ENCODE measurements at regions not wholly inside any gene's neighbourhood (a gene's known extent, or its start where the extent isn't known, plus 50 kb on each side); places are given as distances from the start of the nearest gene placed in this dataset.

DNA sequence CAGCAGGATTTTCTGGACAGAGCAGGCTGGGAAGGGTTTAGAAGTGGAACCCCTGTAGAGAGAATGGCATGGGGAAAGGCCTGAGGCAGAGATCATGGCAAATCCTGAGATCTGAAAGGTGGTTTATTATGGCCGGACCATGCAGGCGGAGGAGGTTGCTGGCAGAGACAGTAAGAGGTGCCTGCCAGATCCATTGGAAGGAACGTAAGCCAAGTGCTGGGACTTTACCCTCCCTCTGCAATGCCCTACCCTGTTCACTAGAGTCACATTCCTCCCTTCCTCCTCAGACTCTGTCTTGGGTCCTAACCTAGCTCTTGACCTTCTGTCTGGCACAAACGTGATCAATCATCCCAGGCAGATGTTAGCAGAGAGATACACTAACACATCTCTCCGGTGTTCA, 66.4 kb upstream of the SLC22A23 start:
- DNase-seq, result no peak

DNA sequence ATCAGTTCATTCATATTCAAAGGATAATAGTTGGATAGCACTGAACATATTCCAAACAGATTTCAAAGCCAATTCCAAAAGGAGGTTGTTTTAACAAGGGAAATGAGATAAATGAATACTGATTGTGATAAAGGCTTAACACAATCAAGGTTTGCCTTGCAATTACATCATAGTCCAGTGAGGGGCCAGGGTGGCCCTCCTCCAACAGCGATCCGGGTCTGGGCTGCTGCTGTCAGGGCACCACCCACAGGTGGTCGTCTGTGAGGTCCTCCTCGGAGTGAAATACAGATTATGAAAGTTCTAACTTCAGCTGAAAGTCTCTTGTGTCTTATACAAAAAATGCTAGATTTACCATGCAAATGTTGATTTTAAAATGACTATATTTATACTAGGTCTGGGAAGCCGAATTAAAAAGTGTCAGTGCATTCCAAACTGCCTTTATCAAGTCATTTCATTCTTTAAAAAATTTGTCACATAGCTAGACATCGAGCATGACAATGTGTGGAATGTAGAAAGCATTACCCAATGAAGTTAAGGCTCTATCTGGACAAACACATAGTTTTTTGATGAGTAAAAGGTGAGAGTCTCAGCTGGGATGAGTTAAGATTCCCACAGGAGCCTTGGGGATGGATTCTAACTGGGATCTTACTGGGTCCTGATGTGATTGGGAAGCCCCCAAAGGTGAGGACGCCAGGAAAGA, 65.9 kb upstream of the SLC22A23 start:
- no peak for DNase-seq

DNA sequence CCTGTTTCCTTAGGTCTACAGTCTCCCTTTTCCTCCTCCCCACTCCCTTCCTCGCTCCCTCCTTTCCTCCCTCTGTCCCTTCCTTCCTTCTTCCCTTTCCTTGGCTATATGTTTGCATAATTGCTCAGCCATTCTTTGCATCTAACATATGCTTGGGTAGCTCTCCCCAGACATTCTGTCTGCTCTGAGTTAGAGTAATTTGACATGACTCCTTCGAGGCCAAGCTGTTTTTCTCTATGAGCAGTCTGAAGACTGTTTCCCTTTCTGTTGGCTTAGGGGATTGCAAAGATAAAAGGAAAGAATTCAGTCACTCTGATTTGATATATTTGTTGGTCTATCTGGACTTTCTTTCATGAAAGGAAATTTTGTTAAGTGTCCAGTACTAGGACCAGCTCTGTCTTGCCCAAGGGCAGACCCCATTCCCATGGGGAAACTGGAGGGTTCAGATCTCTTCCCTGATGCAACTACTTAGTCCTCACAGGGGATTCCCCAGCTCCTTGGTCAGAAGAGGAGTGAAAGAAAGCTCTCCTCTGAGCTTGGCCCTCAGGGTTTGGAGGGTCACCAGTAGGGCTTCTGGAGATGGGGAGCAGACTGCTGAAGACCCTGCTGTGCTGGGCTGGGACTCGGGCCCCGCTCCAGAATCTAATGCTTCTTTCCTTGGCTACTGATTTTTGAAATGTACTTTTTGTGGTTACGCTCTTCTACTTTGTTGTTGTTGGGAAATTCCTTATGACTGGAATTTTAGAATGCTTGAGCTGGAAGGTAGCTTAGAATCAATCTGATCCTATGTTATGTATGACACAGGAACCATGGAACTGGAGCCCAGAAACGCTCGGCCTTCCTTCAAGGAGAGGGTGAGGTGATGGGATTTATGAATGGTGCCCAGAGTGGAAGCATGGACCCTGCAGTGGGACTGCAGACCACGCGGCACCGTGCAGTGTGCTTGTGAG, 63.7 kb upstream of the SLC22A23 start:
- no peak for DNase-seq

DNA sequence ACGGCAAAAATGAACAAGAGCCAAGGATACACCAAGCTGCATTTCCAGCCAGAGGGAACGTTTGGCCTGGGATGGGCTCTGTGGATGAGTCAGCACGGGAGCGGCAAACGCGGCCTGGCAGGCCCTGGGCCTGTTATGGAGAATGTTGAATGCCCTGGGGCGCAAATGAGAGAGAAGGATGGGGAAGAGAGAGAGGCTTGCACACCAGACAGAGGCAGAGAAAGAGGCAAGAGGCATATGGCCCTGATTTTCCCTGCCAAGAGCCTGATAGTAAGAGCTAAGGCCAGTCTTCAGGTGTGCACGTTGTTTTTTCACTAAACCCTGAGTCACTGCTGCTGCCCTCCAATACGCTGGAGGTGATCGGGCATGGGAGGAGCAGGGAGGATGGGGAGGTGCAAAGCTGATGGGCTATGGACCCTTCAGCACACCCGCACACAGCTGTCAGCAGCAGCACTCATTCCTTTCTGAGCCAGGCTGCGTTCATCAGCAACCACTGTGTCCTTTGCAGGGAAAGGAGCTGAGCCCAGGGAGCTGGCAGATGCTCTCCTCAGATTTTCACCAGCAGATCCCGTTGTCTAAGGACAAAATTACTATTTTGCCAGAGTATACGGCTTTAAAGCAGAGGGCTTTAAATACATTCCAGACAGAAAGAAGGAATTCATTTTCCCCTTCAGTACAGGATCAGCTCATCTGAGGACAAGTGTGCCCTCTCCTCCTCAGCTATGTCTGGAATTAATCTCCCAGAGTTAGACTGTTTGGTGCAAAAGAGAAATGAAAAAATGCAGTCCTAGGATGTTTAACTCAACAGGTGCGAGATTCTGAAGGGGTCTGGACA, 61.7 kb upstream of the SLC22A23 start:
- no peak for DNase-seq

DNA sequence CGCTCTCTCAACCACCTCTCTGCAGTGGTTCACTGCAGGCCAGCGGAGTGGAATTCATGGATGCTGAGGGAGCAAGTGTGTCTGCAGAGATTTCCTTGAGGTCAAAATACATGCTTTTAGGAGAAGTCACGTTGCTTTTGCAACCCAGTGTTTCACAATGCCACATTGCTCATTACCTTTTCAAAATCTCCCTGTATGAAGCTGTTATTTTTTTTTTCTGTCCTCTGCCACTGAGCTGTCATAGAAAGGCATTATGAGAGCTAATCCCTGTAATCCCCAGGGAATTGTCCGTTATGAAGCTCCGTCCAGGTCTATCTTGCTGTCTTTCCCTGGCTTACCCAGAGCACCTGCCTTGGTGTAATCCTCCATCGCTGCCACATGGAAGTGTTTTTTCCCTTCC, 60.5 kb upstream of the SLC22A23 start:
- no peak for DNase-seq

DNA sequence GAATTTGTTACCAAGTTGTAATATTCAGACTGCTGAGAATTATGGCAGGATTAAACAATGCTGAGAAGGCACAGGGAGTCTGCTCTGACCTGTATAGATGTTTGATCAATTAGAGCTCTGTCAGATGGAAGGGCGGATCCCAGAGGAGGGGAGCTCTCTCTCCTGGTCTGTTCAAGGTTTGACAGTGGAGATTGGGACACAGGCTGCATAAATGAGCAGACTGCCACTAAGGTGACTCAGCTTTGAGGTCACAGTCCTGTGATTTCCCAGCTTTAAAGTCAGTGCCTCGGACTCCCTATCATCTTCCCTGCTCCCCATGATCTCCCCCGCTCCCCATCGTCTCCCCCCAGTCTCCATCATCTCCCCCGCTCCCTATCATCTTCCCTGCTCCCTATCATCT, 59.2 kb upstream of the SLC22A23 start:
- DNase-seq, result no peak

DNA sequence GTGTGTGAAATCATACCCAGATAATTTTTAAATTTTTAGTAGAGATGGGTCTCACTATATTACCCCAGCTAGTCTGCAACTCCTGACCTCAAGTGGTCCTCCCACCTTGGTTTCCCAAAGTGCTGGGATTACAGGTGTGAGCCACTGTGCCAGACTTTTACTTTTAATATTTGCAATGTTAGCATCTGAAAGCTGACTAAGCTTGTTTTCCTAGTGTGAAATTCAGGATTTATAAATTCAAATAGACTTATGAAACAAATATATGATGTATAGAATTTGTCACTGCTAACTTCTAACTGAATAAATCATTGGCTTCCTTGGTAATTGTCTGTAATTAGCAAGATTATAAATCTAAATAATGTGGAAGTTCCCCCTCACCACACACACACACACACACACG, 58.8 kb upstream of the SLC22A23 start:
- DNase-seq, result no peak

DNA sequence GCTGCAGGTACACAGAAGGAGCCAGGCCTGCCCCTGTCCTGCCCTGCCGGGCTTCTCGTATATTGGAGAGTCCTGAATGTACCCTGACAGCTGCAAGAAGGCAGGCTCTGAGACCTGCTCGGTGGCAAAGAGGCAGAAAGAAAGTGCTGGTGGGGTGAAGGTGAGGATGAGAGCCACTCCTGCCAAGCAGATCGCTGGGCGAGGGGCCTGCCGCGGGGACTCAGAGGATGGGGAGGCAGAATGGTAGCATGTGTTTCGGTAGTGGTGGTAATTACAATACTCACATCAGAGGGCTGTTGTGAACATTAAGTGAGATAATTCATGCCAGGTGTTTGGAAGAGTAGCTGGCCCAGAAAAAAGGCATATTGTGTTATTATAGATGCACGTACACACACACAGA, 56.6 kb upstream of the SLC22A23 start:
- DNase-seq, result no peak

DNA sequence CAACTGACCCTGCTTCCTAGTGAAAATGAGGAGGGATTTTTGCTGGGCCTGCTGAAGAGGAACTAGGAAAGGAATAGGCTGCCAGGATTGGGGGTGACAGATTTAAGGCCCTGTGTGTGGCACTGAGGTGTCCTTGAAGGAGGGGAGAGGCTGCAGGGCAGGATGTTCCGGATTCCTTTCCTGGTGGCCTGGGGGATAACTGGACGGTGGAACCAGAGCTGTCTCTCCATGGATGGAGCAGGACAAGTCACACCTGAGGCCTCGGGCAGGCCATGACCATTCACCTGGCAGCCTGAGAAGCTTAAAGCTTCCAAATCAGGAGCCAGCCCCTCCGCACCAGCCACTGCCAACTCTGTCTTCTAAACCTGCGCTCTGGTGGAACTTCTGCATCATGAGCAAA, 56.0 kb upstream of the SLC22A23 start:
- DNase-seq, result no peak

DNA sequence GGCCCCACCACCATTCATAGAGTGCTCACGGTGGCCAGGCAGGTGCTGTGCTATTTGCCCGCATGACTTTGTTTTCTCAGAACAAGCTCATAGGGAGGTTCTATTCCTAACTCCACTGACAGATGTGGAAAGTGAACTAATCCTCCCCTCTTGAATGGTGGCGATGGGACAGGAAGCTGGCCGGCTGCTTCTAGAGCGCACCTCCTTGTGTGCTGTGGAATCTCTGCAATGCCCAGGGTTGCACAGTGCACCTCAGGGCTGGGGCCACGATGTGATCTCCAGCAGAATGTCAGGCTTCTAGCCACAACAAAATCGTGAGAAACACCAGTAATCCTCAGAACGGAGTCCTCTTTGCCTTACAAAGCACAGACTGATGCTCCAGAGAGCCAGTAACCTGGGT, 53.8 kb upstream of the SLC22A23 start:
- DNase-seq, result no peak

DNA sequence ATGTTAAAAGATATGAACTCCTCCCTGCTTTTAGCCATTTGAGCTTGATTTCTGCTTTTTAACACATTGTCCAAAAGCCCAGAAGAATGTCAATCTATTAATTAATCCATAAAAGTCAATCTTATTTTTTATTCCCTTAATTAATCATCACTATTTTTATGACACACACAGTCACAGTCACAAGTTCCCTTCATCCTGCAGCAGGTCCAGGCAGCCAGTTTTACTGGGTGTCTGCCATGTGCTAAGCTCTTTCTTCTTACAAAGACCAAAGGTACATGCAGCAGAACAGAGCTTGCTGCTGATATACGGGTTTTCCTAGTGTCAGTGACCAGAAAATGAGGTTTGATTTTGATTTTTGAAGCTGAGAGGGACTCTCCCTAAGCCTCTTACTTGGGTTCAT, 53.3 kb upstream of the SLC22A23 start:
- DNase-seq, result no peak

DNA sequence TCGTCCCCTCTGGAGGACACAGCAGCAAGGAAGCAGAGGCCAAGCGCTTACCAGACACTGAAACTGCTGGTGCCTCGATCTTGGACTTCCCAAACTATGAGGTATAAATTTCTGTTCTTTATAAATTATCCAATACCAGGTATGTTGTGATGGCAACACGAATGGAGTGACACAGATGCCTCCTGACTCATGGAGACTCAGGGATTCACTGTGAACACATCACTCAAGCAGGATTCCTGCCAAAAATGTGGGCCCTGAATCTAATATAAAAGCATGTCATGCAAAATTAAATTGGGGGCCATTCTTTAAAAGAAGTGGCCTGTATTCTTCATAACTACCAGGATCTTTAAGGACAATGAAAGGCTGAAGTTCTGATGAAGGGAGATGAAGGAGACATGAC, 52.5 kb upstream of the SLC22A23 start:
- no peak for DNase-seq

DNA sequence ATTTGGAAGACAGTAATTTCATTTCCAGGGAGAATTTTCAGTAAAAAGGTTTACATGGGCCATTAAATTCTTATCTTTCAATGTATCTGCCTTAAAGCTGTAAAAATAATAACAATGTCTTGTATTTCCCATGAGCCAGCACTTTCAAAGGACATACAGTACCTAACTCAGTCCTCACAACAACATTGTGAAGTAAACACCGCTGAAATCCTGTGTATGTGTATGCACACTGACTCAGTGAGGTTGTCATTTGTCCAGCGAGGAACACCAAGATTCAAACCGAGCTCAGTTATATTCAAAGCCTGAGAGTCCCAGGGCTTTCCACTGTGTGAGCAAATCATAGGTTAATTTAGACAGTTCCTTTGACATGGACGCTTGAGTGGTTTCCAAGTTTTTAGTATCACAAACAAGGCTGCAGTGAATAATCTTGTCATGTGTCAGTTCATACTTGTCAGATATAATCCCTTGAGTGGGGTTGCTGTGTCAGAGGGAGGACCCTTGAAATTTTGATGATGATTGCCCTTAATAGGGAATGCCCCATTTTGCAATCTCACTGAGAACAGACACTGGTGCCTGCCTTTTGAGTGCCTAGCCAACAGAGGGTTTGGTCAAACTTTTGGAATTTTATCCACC, 50.0 kb upstream of the SLC22A23 start:
- no peak for DNase-seq

Measured in suppressor macrophage (primary cell).